ENCODE measurements at regions not wholly inside any gene's neighbourhood (a gene's known extent, or its start where the extent isn't known, plus 50 kb on each side); places are given as distances from the start of the nearest gene placed in this dataset.

GRCh38 chr11:16430674-16431073 is 74.3 kb upstream of the SOX6 start:
- no peak for DNase-seq (ENCODE audit: low spot score)

GRCh38 chr11:16421826-16422225 is 65.5 kb upstream of the SOX6 start:
- DNase-seq (ENCODE audit: low spot score) = no peak

GRCh38 chr11:16418428-16419097 is 62.2 kb upstream of the SOX6 start:
- no peak for DNase-seq (ENCODE audit: low spot score)

GRCh38 chr11:16412525-16413172 is 56.3 kb upstream of the SOX6 start:
- DNase-seq (ENCODE audit: low spot score) = no peak

- peak; percentile 80 for DNase-seq (ENCODE audit: low spot score)
Observed at GRCh38 chr11:16410479-16410878, 54.1 kb upstream of the SOX6 start.

GRCh38 chr11:16408619-16409018 is 52.3 kb upstream of the SOX6 start:
- DNase-seq (ENCODE audit: low spot score) = no peak

GRCh38 chr11:16406226-16406625 is 49.9 kb upstream of the SOX6 start:
- DNase-seq (ENCODE audit: low spot score) = no peak
